ENCODE measurements at regions not wholly inside any gene's neighbourhood (a gene's known extent, or its start where the extent isn't known, plus 50 kb on each side); places are given as distances from the start of the nearest gene placed in this dataset.

- Histone ChIP-seq H3K9me3 (ENCODE audit: control extremely low read depth in 1 of 3, control insufficient read depth in 2 of 3, insufficient read depth in 1 of 3, low read length in 2 of 3) (no peaks in the 10 kb centered on the region), H4K20me1 (ENCODE audit: control insufficient read depth, insufficient read depth, low read length, poor library complexity, severe bottlenecking) (no peaks in the 10 kb centered on the region), H3K27ac (ENCODE audit: low read length in 2 of 2) (no peak overlapping the region), H3K9ac (ENCODE audit: low read length) (no peak overlapping the region), H3K4me2 (replicated peaks; ENCODE audit: low read depth, low read length, poor library complexity, severe bottlenecking) (no peak overlapping the region), H3K4me3 (ENCODE audit: control extremely low read depth in 1 of 5, extremely low read depth in 1 of 5, insufficient read depth in 1 of 5, low read depth in 2 of 5, low read length in 4 of 5) (no peak overlapping the region), H3K27me3 (replicated peaks in 1 of 4; ENCODE audit: control extremely low read depth in 1 of 4, control insufficient read depth in 3 of 4, insufficient read depth in 4 of 4, low read length in 3 of 4) (no peaks in the 10 kb centered on the region), H3K36me3 (replicated peaks in 1 of 2; ENCODE audit: control extremely low read depth in 1 of 2, control insufficient read depth in 1 of 2, extremely low read depth in 1 of 2, insufficient read depth in 2 of 2, low read length in 1 of 2) (no peaks in the 10 kb centered on the region), H3K4me1 (ENCODE audit: control insufficient read depth in 2 of 2, insufficient read depth in 2 of 2, low read length in 2 of 2) (no peaks in the 10 kb centered on the region), H2AFZ (ENCODE audit: insufficient read depth, low read depth, low read length, poor library complexity, severe bottlenecking) (no peak overlapping the region), H3K79me2 (ENCODE audit: control insufficient read depth, insufficient read depth, low read length) (no peaks in the 10 kb centered on the region)
- ChIA-PET CTCF (no interaction called here), POLR2A (no interaction called here)
- no peak for ATAC-seq (ENCODE audit: low read depth)
- Mint-ChIP-seq H3K27ac (no peak overlapping the region), H3K4me3 (no peak overlapping the region), H3K27me3 (no peaks in the 10 kb centered on the region), H3K9me3 (ENCODE audit: insufficient read depth) (peaks cover 3% of the 10 kb centered on the region), H3K4me1 (no peaks in the 10 kb centered on the region)
- no peak for DNase-seq
- TF ChIP-seq EZH2 (IDR thresholded peaks at IDR 0.05; ENCODE audit: borderline replicate concordance, insufficient read depth, low read depth, low read length, poor library complexity, severe bottlenecking) (no peak), CTCF (IDR thresholded peaks at IDR 0.05) (no peak)
- intact Hi-C loops (cut with micrococcal nuclease) = no loop called here
- no CpG with 5 or more reads among the region's 3 CpGs for WGBS (ENCODE audit: insufficient coverage)
These were observed 286.4 kb upstream of the FAT1 start for GRCh38 chr4:187010052-187010451.

GRCh38 chr4:187016101-187016500 is 292.4 kb upstream of the FAT1 start:
- TF ChIP-seq EZH2 (IDR thresholded peaks at IDR 0.05; ENCODE audit: borderline replicate concordance, insufficient read depth, low read depth, low read length, poor library complexity, severe bottlenecking) (no peak), CTCF (IDR thresholded peaks at IDR 0.05) (no peak)
- no peaks in the 10 kb centered on the region for H3K27me3 ChIP-seq (replicated peaks in 1 of 4; ENCODE audit: control extremely low read depth in 1 of 4, control insufficient read depth in 3 of 4, insufficient read depth in 4 of 4, low read length in 3 of 4)
- peaks cover 0 to 5% (median 0%) of the 10 kb centered on the region in 3 donors for H3K9me3 ChIP-seq (ENCODE audit: control extremely low read depth in 1 of 3, control insufficient read depth in 2 of 3, insufficient read depth in 1 of 3, low read length in 2 of 3)
- no peaks in the 10 kb centered on the region for H4K20me1 ChIP-seq (ENCODE audit: control insufficient read depth, insufficient read depth, low read length, poor library complexity, severe bottlenecking)
- no peak overlapping the region for H3K27ac ChIP-seq (ENCODE audit: low read length in 2 of 2)
- POLR2A ChIA-PET = no interaction called here
- no peak overlapping the region for H3K9ac ChIP-seq (ENCODE audit: low read length)
- H2AFZ ChIP-seq (ENCODE audit: insufficient read depth, low read depth, low read length, poor library complexity, severe bottlenecking) = no peak overlapping the region
- CTCF ChIA-PET = no interaction called here
- no peak for DNase-seq
- no peak for ATAC-seq (ENCODE audit: low read depth)
- Mint-ChIP-seq H3K27me3 (no peaks in the 10 kb centered on the region), H3K4me1 (no peaks in the 10 kb centered on the region), H3K4me3 (no peak overlapping the region), H3K27ac (no peak overlapping the region), H3K9me3 (ENCODE audit: insufficient read depth) (peaks cover 3% of the 10 kb centered on the region)
- H3K4me3 ChIP-seq (ENCODE audit: control extremely low read depth in 1 of 5, extremely low read depth in 1 of 5, insufficient read depth in 1 of 5, low read depth in 2 of 5, low read length in 4 of 5) = no peak overlapping the region
- H3K36me3 ChIP-seq (replicated peaks in 1 of 2; ENCODE audit: control extremely low read depth in 1 of 2, control insufficient read depth in 1 of 2, extremely low read depth in 1 of 2, insufficient read depth in 2 of 2, low read length in 1 of 2) = no peaks in the 10 kb centered on the region
- intact Hi-C loops (cut with micrococcal nuclease) = no loop called here
- 100% methylated on average over 1 of the region's 3 CpGs for WGBS (ENCODE audit: insufficient coverage)
- H3K4me2 ChIP-seq (replicated peaks; ENCODE audit: low read depth, low read length, poor library complexity, severe bottlenecking) = no peak overlapping the region
- no peaks in the 10 kb centered on the region for H3K79me2 ChIP-seq (ENCODE audit: control insufficient read depth, insufficient read depth, low read length)
- H3K4me1 ChIP-seq (ENCODE audit: control insufficient read depth in 2 of 2, insufficient read depth in 2 of 2, low read length in 2 of 2) = no peaks in the 10 kb centered on the region

Data from B cell (primary cell).